ENCODE measurements at regions not wholly inside any gene's neighbourhood (a gene's known extent, or its start where the extent isn't known, plus 50 kb on each side); places are given as distances from the start of the nearest gene placed in this dataset.

- Histone ChIP-seq H3K4me1 (ENCODE audit: insufficient read depth, low read length) (no peaks in the 10 kb centered on the region), H3K4me3 (ENCODE audit: low read length) (no peak overlapping the region), H3K36me3 (ENCODE audit: insufficient read depth, low read length) (no peaks in the 10 kb centered on the region), H3K27ac (ENCODE audit: low read depth in 1 of 2, low read length in 2 of 2) (no peak overlapping the region), H3K9me3 (ENCODE audit: control insufficient read depth in 1 of 2, insufficient read depth in 1 of 2, low read length in 2 of 2) (no peaks in the 10 kb centered on the region), H3K27me3 (ENCODE audit: control insufficient read depth in 1 of 2, insufficient read depth in 2 of 2, low read length in 2 of 2) (no peaks in the 10 kb centered on the region)
- DNase-seq (no peak), ATAC-seq (ENCODE audit: poor library complexity) (no peak)
- POLR2A ChIA-PET = no interaction called here
- intact Hi-C loops (cut with DNase I, micrococcal nuclease) = no loop called here
- TF ChIP-seq CTCF (IDR thresholded peaks at IDR 0.05) = no peak
- Mint-ChIP-seq H3K27ac (no peak overlapping the region), H3K4me1 (ENCODE audit: low read depth) (no peaks in the 10 kb centered on the region), H3K4me3 (no peak overlapping the region), H3K9me3 (peaks cover 2% of the 10 kb centered on the region), H3K36me3 (ENCODE audit: low read depth) (no peaks in the 10 kb centered on the region), H3K27me3 (peaks cover 27% of the 10 kb centered on the region)
- CTCF ChIA-PET = no interaction called here
Observed at GRCh38 chr16:80144191-80144590, 396.6 kb upstream of the DYNLRB2 start.

- Mint-ChIP-seq H3K4me3 (no peak overlapping the region), H3K27ac (no peak overlapping the region), H3K4me1 (ENCODE audit: low read depth) (no peaks in the 10 kb centered on the region), H3K36me3 (ENCODE audit: low read depth) (no peaks in the 10 kb centered on the region), H3K27me3 (peaks cover 24% of the 10 kb centered on the region), H3K9me3 (peaks cover 2% of the 10 kb centered on the region)
- H3K9me3 ChIP-seq (ENCODE audit: control insufficient read depth in 1 of 2, insufficient read depth in 1 of 2, low read length in 2 of 2) = no peaks in the 10 kb centered on the region
- DNase-seq = no peak
- ChIA-PET CTCF (no interaction called here), POLR2A (no interaction called here)
- no peaks in the 10 kb centered on the region for H3K27me3 ChIP-seq (ENCODE audit: control insufficient read depth in 1 of 2, insufficient read depth in 2 of 2, low read length in 2 of 2)
- intact Hi-C loops (cut with DNase I, micrococcal nuclease) = no loop called here
- no peaks in the 10 kb centered on the region for H3K36me3 ChIP-seq (ENCODE audit: insufficient read depth, low read length)
- H3K4me3 ChIP-seq (ENCODE audit: low read length) = no peak overlapping the region
- no peak for ATAC-seq (ENCODE audit: poor library complexity)
- TF ChIP-seq CTCF (IDR thresholded peaks at IDR 0.05) = no peak
- no peaks in the 10 kb centered on the region for H3K4me1 ChIP-seq (ENCODE audit: insufficient read depth, low read length)
- H3K27ac ChIP-seq (ENCODE audit: low read depth in 1 of 2, low read length in 2 of 2) = no peak overlapping the region
Observed at GRCh38 chr16:80142940-80143339, 397.9 kb upstream of the DYNLRB2 start.

- H3K27ac ChIP-seq (ENCODE audit: low read depth in 1 of 2, low read length in 2 of 2) = no peak overlapping the region
- peaks cover 5% of the 10 kb centered on the region for H3K9me3 Mint-ChIP-seq
- ChIA-PET CTCF (no interaction called here), POLR2A (no interaction called here)
- no peaks in the 10 kb centered on the region for H3K36me3 Mint-ChIP-seq (ENCODE audit: low read depth)
- H3K27me3 ChIP-seq (ENCODE audit: control insufficient read depth in 1 of 2, insufficient read depth in 2 of 2, low read length in 2 of 2) = no peaks in the 10 kb centered on the region
- H3K36me3 ChIP-seq (ENCODE audit: insufficient read depth, low read length) = no peaks in the 10 kb centered on the region
- intact Hi-C loops (cut with DNase I, micrococcal nuclease) = no loop called here
- TF ChIP-seq CTCF (IDR thresholded peaks at IDR 0.05) = no peak
- peaks cover 24% of the 10 kb centered on the region for H3K27me3 Mint-ChIP-seq
- H3K4me1 ChIP-seq (ENCODE audit: insufficient read depth, low read length) = no peaks in the 10 kb centered on the region
- H3K4me3 ChIP-seq (ENCODE audit: low read length) = no peak overlapping the region
- no peaks in the 10 kb centered on the region for H3K4me1 Mint-ChIP-seq (ENCODE audit: low read depth)
- no peak overlapping the region for H3K4me3 Mint-ChIP-seq
- DNase-seq = no peak
- no peak overlapping the region for H3K27ac Mint-ChIP-seq
- no peaks in the 10 kb centered on the region for H3K9me3 ChIP-seq (ENCODE audit: control insufficient read depth in 1 of 2, insufficient read depth in 1 of 2, low read length in 2 of 2)
- ATAC-seq (ENCODE audit: poor library complexity) = no peak
Observed at GRCh38 chr16:80142281-80142680, 398.5 kb upstream of the DYNLRB2 start.

Measured in CD4-positive, alpha-beta T cell (primary cell).